HepG2 (cell line): ENCODE measurements at regions not wholly inside any gene's neighbourhood (a gene's known extent, or its start where the extent isn't known, plus 50 kb on each side); places are given as distances from the start of the nearest gene placed in this dataset.
A peak's percentile ranks its signal among the peaks of the same experiment; 100 is the strongest.

Experiments used
- ARID3A ChIP-seq: IDR thresholded peaks from 2 replicates; pipeline ENCODE4 v1.6.1; 2012; ENCODE audit warnings: low read depth, low read length, improper control_type of control experiment
- CCDC6 ChIP-seq: sonication (generic); formaldehyde crosslinking; IDR thresholded peaks from 2 replicates; pipeline ENCODE4 v1.8.1; 2022; ENCODE audit warnings: mild to moderate bottlenecking, missing genetic modification reagents, moderate library complexity
- ELF3 ChIP-seq: IDR thresholded peaks from 2 replicates; pipeline ENCODE4 v1.6.1; 2016; ENCODE audit warnings: missing genetic modification reagents, missing compliant biosample characterization
- HMGA1 ChIP-seq: sonication (generic); formaldehyde crosslinking; conservative IDR thresholded peaks from 2 replicates; pipeline ENCODE4 v1.4.0; 2020; ENCODE audit warnings: missing genetic modification reagents
- KLF12 ChIP-seq: sonication (generic); formaldehyde crosslinking; IDR thresholded peaks from 2 replicates; pipeline ENCODE4 v1.4.0; 2020; ENCODE audit warnings: missing genetic modification reagents, borderline replicate concordance
- MIER2 ChIP-seq: IDR thresholded peaks from 2 replicates; pipeline ENCODE4 v1.6.1; 2016; ENCODE audit warnings: missing biosample characterization, missing genetic modification reagents
- MYPOP ChIP-seq: sonication (generic); formaldehyde crosslinking; IDR thresholded peaks from 2 replicates; pipeline ENCODE4 v1.8.1; 2023; ENCODE audit warnings: mild to moderate bottlenecking, moderate library complexity, missing genetic modification reagents
- PAXIP1 ChIP-seq: sonication (generic); formaldehyde crosslinking; conservative IDR thresholded peaks from 2 replicates; pipeline ENCODE4 v1.4.0; 2020; ENCODE audit warnings: mild to moderate bottlenecking, missing genetic modification reagents, moderate library complexity
- SOX6 ChIP-seq, 2 experiments: fragments of 450-650 bp in 1 of 2; sonication (generic) in 1 of 2; formaldehyde crosslinking in 1 of 2; IDR thresholded peaks; 2 replicates each; pipeline versions ENCODE4 v1.4.0 to v1.6.1; 2017 to 2020; ENCODE audit warnings: antibody characterized with exemption in 1 of 2, mild to moderate bottlenecking in 1 of 2, missing genetic modification reagents in 1 of 2
- SP5 ChIP-seq: IDR thresholded peaks from 2 replicates; pipeline ENCODE4 v1.6.1; 2016; ENCODE audit warnings: low read depth, borderline replicate concordance
- SUZ12 ChIP-seq: fragments of 150-350 bp; IDR thresholded peaks from 2 replicates; pipeline ENCODE4 v1.6.1; 2014; ENCODE audit warnings: low read depth, low read length
- ZBTB25 ChIP-seq: IDR thresholded peaks from 2 replicates; pipeline ENCODE4 v1.6.1; 2018; ENCODE audit warnings: missing genetic modification reagents
- ZNF136 ChIP-seq: sonication (generic); formaldehyde crosslinking; IDR thresholded peaks from 2 replicates; pipeline ENCODE4 v1.8.1; 2022; ENCODE audit warnings: low read depth, mild to moderate bottlenecking, moderate library complexity, missing genetic modification reagents
- ZNF292 ChIP-seq: sonication (generic); formaldehyde crosslinking; IDR thresholded peaks from 2 replicates; pipeline ENCODE4 v1.8.1; 2022; ENCODE audit warnings: mild to moderate bottlenecking, low read depth, missing genetic modification reagents, borderline replicate concordance
- ZNF512B ChIP-seq: sonication (generic); formaldehyde crosslinking; IDR thresholded peaks from 2 replicates; pipeline ENCODE4 v1.5.1; 2020; ENCODE audit warnings: missing genetic modification reagents, mild to moderate bottlenecking, borderline replicate concordance
- ZSCAN25 ChIP-seq: sonication (generic); formaldehyde crosslinking; IDR thresholded peaks from 2 replicates; pipeline ENCODE4 v1.8.0; 2022; ENCODE audit warnings: mild to moderate bottlenecking, missing genetic modification reagents

- 0 out of 2 replicates have a peak, but pooled peaks have one; percentile 76 for TF ChIP-seq ZNF512B (CRISPR knock-in tag)
- peak; percentile 88 for TF ChIP-seq ARID3A
- peak; percentile 34; the same call in 1 of the 2 replicates for TF ChIP-seq MYPOP
- TF ChIP-seq ELF3, result peak; percentile 47
- TF ChIP-seq SOX6 (IDR thresholded peaks at IDR 0.05), result no peak
- TF ChIP-seq SOX6 (CRISPR knock-in tag; IDR thresholded peaks at IDR 0.05), result no peak
- TF ChIP-seq KLF12 (CRISPR knock-in tag), result no peak
- 0 out of 2 replicates have a peak, but pooled peaks have one; percentile 4 for TF ChIP-seq ZNF292 (CRISPR knock-in tag)
- TF ChIP-seq MIER2 (CRISPR knock-in tag), result 0 out of 2 replicates have a peak, but pooled peaks have one; percentile 28
- 0 out of 2 replicates have a peak, but pooled peaks have one; percentile 15 for TF ChIP-seq PAXIP1 (CRISPR knock-in tag)
- peak; percentile 37; the same call in 1 of the 2 replicates for TF ChIP-seq ZBTB25 (CRISPR knock-in tag)
- TF ChIP-seq CCDC6 (CRISPR knock-in tag), result 0 out of 2 replicates have a peak, but pooled peaks have one; percentile 31
- TF ChIP-seq SUZ12, result no peak
- no peak for TF ChIP-seq SP5 (CRISPR knock-in tag)
- peak; percentile 62; the same call in 1 of the 2 replicates for TF ChIP-seq ZNF136 (CRISPR knock-in tag)
- peak; percentile 68 for TF ChIP-seq ZSCAN25 (CRISPR knock-in tag)
- TF ChIP-seq HMGA1 (CRISPR knock-in tag), result no peak
These were observed 135.4 kb upstream of the MGAT5 start (continued) for GRCh38 chr2:134118279-134119116.
